ENCODE measurements at regions not wholly inside any gene's neighbourhood (a gene's known extent, or its start where the extent isn't known, plus 50 kb on each side); places are given as distances from the start of the nearest gene placed in this dataset.
"Not testable (repeated sequence)": the region's sequence is repeated elsewhere in the genome, so short reads cannot be mapped to it uniquely, and the experiment has no call there.

- H3K9me3 ChIP-seq (ENCODE audit: low read length); POLR2A ChIA-PET; H3K27ac ChIP-seq (ENCODE audit: low read depth, low read length, poor library complexity, severe bottlenecking); BruUV-seq (replicated peaks); H3K36me3 ChIP-seq (ENCODE audit: insufficient read depth, low read length); H3K4me3 ChIP-seq (ENCODE audit: low read depth, low read length, poor library complexity, severe bottlenecking); H3K4me1 ChIP-seq (ENCODE audit: insufficient read depth, low read length, poor library complexity, severe bottlenecking); intact Hi-C loops (cut with micrococcal nuclease; ENCODE audit: unreplicated experiment); H3K9me2 ChIP-seq (ENCODE audit: insufficient read depth, low read length); CTCF ChIA-PET (ENCODE audit: unreplicated experiment); H3K4me2 ChIP-seq (ENCODE audit: low read length); H4K20me1 ChIP-seq (ENCODE audit: insufficient read depth, low read length); H3K79me2 ChIP-seq (ENCODE audit: insufficient read depth, low read depth, low read length); H2AFZ ChIP-seq (ENCODE audit: low read length): not testable (repeated sequence)
- peak; percentile 77 for DNase-seq (ENCODE audit: low spot score)
- peak; percentile 52 for TF ChIP-seq CTCF (conservative IDR thresholded peaks at IDR 0.05; ENCODE audit: low read length)
These were observed 178.5 kb downstream of the NPIPB11 start for GRCh38 chr16:29227751-29228663.

- Histone ChIP-seq H2AFZ (ENCODE audit: low read length) (no peak overlapping the region), H3K36me3 (ENCODE audit: insufficient read depth, low read length) (no peaks in the 10 kb centered on the region), H3K79me2 (ENCODE audit: insufficient read depth, low read depth, low read length) (no peaks in the 10 kb centered on the region), H3K27ac (ENCODE audit: low read depth, low read length, poor library complexity, severe bottlenecking) (no peak overlapping the region), H3K9me2 (ENCODE audit: insufficient read depth, low read length) (no peaks in the 10 kb centered on the region), H4K20me1 (ENCODE audit: insufficient read depth, low read length) (no peaks in the 10 kb centered on the region), H3K4me1 (ENCODE audit: insufficient read depth, low read length, poor library complexity, severe bottlenecking) (no peaks in the 10 kb centered on the region), H3K4me3 (ENCODE audit: low read depth, low read length, poor library complexity, severe bottlenecking) (no peak overlapping the region), H3K9me3 (ENCODE audit: low read length) (no peaks in the 10 kb centered on the region), H3K4me2 (ENCODE audit: low read length) (no peak overlapping the region)
- ChIA-PET POLR2A (no interaction called here), CTCF (ENCODE audit: unreplicated experiment) (no interaction called here)
- no TSS peak for BruUV-seq (replicated peaks)
- DNase-seq (ENCODE audit: low spot score) = no peak
- intact Hi-C loops (cut with micrococcal nuclease; ENCODE audit: unreplicated experiment) = no loop called here
- TF ChIP-seq EZH2phosphoT487 (IDR thresholded peaks at IDR 0.05; ENCODE audit: borderline replicate concordance, low read depth, low read length) = no peak
These were observed 179.7 kb downstream of the NPIPB11 start for GRCh38 chr16:29226782-29227181.

- H3K9me2 ChIP-seq (ENCODE audit: insufficient read depth, low read length); BruUV-seq (replicated peaks); H3K27ac ChIP-seq (ENCODE audit: low read depth, low read length, poor library complexity, severe bottlenecking); H3K4me1 ChIP-seq (ENCODE audit: insufficient read depth, low read length, poor library complexity, severe bottlenecking); H3K9me3 ChIP-seq (ENCODE audit: low read length); intact Hi-C loops (cut with micrococcal nuclease; ENCODE audit: unreplicated experiment); H3K4me2 ChIP-seq (ENCODE audit: low read length); H3K79me2 ChIP-seq (ENCODE audit: insufficient read depth, low read depth, low read length); H2AFZ ChIP-seq (ENCODE audit: low read length); CTCF ChIA-PET (ENCODE audit: unreplicated experiment); H3K4me3 ChIP-seq (ENCODE audit: low read depth, low read length, poor library complexity, severe bottlenecking); H4K20me1 ChIP-seq (ENCODE audit: insufficient read depth, low read length); H3K36me3 ChIP-seq (ENCODE audit: insufficient read depth, low read length); POLR2A ChIA-PET; DNase-seq (ENCODE audit: low spot score): not testable (repeated sequence)
These were observed 181.8 kb downstream of the NPIPB11 start for GRCh38 chr16:29224675-29225074.

GRCh38 chr16:29222615-29223014 is 183.9 kb downstream of the NPIPB11 start:
- POLR2A ChIA-PET; H3K79me2 ChIP-seq (ENCODE audit: insufficient read depth, low read depth, low read length): not testable (repeated sequence)

GRCh38 chr16:29222008-29222407 is 184.5 kb downstream of the NPIPB11 start:
- H3K4me1 ChIP-seq (ENCODE audit: insufficient read depth, low read length, poor library complexity, severe bottlenecking); H3K27ac ChIP-seq (ENCODE audit: low read depth, low read length, poor library complexity, severe bottlenecking); H3K9me3 ChIP-seq (ENCODE audit: low read length); H3K9me2 ChIP-seq (ENCODE audit: insufficient read depth, low read length); H3K4me3 ChIP-seq (ENCODE audit: low read depth, low read length, poor library complexity, severe bottlenecking); H3K36me3 ChIP-seq (ENCODE audit: insufficient read depth, low read length); CTCF ChIA-PET (ENCODE audit: unreplicated experiment); DNase-seq (ENCODE audit: low spot score); H4K20me1 ChIP-seq (ENCODE audit: insufficient read depth, low read length); BruUV-seq (replicated peaks); intact Hi-C loops (cut with micrococcal nuclease; ENCODE audit: unreplicated experiment); H3K4me2 ChIP-seq (ENCODE audit: low read length); POLR2A ChIA-PET; H3K79me2 ChIP-seq (ENCODE audit: insufficient read depth, low read depth, low read length); H2AFZ ChIP-seq (ENCODE audit: low read length): not testable (repeated sequence)

More at GRCh38 chr16:29222615-29223014, 183.9 kb downstream of the NPIPB11 start:
- H3K27ac ChIP-seq (ENCODE audit: low read depth, low read length, poor library complexity, severe bottlenecking); H3K9me2 ChIP-seq (ENCODE audit: insufficient read depth, low read length); DNase-seq (ENCODE audit: low spot score); H3K4me2 ChIP-seq (ENCODE audit: low read length); H3K9me3 ChIP-seq (ENCODE audit: low read length); H3K4me1 ChIP-seq (ENCODE audit: insufficient read depth, low read length, poor library complexity, severe bottlenecking); intact Hi-C loops (cut with micrococcal nuclease; ENCODE audit: unreplicated experiment); H3K36me3 ChIP-seq (ENCODE audit: insufficient read depth, low read length); H2AFZ ChIP-seq (ENCODE audit: low read length); H4K20me1 ChIP-seq (ENCODE audit: insufficient read depth, low read length); H3K4me3 ChIP-seq (ENCODE audit: low read depth, low read length, poor library complexity, severe bottlenecking); CTCF ChIA-PET (ENCODE audit: unreplicated experiment); BruUV-seq (replicated peaks): not testable (repeated sequence)
